OCI-LY3 (cell line): ENCODE measurements at regions not wholly inside any gene's neighbourhood (a gene's known extent, or its start where the extent isn't known, plus 50 kb on each side); places are given as distances from the start of the nearest gene placed in this dataset.

Source experiments
- H2AFZ ChIP-seq: fragments of 200-600, 300-600 bp; shearing (Covaris generic); 2 replicates; pipeline ENCODE4 v1.6.0; 2014; ENCODE audit warnings: antibody characterized with exemption, low read depth, low read length
- H3K27ac ChIP-seq: fragments of 200-600, 300-600 bp; sonication (generic); 2 replicates; pipeline ENCODE4 v1.5.1; 2014; ENCODE audit warnings: mild to moderate bottlenecking, low read length, moderate library complexity, mixed read lengths
- H3K27me3 ChIP-seq: fragments of 200-600, 300-600 bp; sonication (generic); 2 replicates; pipeline ENCODE4 v1.6.1; 2014; ENCODE audit warnings: low read depth, low read length, mixed read lengths
- H3K36me3 ChIP-seq: fragments of 200-600, 300-600 bp; sonication (generic); replicated peaks from 2 replicates; pipeline ENCODE3; 2014; ENCODE audit warnings: low read depth, low read length, mixed read lengths
- H3K4me1 ChIP-seq: fragments of 300-600, 200-600 bp; sonication (generic); 2 replicates; pipeline ENCODE4 v1.6.1; 2014; ENCODE audit warnings: low read length, mixed read lengths
- H3K4me2 ChIP-seq: fragments of 200-600, 300-600 bp; sonication (generic); 2 replicates; pipeline ENCODE4 v1.6.1; 2014; ENCODE audit warnings: low read length, mixed read lengths
- H3K4me3 ChIP-seq: fragments of 300-600, 200-600 bp; sonication (generic); 2 replicates; pipeline ENCODE4 v1.5.1; 2014; ENCODE audit warnings: antibody characterized with exemption, mild to moderate bottlenecking, low read length, moderate library complexity
- H3K79me2 ChIP-seq: fragments of 300-600, 200-600 bp; shearing (Covaris generic); 2 replicates; pipeline ENCODE4 v1.6.1; 2014; ENCODE audit warnings: mild to moderate bottlenecking, low read length, mixed read lengths
- H3K9ac ChIP-seq: fragments of 300-600, 200-600 bp; shearing (Covaris generic); 2 replicates; pipeline ENCODE4 v1.6.0; 2014; ENCODE audit warnings: mild to moderate bottlenecking, low read length, moderate library complexity
- H3K9me3 ChIP-seq: fragments of 200-600, 300-600 bp; shearing (Covaris generic); 2 replicates; pipeline ENCODE4 v1.6.1; 2014; ENCODE audit warnings: low read length, mixed read lengths; ENCODE audit not compliant: insufficient read depth
- H4K20me1 ChIP-seq: fragments of 200-600, 300-600 bp; sonication (generic); 2 replicates; pipeline ENCODE4 v1.6.1; 2016; ENCODE audit warnings: low read length, mixed read lengths; ENCODE audit not compliant: insufficient read depth
- CTCF ChIP-seq: fragments of 200-600, 300-600 bp; sonication (generic); IDR thresholded peaks from 2 replicates; pipeline ENCODE4 v1.5.1; 2014; ENCODE audit warnings: antibody characterized with exemption, low read length, low read depth
- EZH2phosphoT487 ChIP-seq: fragments of 200-600 bp; shearing (Covaris generic); IDR thresholded peaks from 2 replicates; pipeline ENCODE4 v1.6.1; 2018; ENCODE audit warnings: antibody characterized with exemption, mixed run types, low read depth

- Histone ChIP-seq H3K4me1 (no peaks in the 10 kb centered on the region), H3K79me2 (no peaks in the 10 kb centered on the region), H2AFZ (no peak overlapping the region), H3K27me3 (peaks cover 28% of the 10 kb centered on the region), H3K9me3 (no peaks in the 10 kb centered on the region), H3K9ac (no peak overlapping the region), H3K27ac (no peak overlapping the region), H3K4me3 (no peak overlapping the region), H4K20me1 (no peaks in the 10 kb centered on the region), H3K36me3 (no peaks in the 10 kb centered on the region), H3K4me2 (no peak overlapping the region)
- TF ChIP-seq EZH2phosphoT487 (no peak), CTCF (no peak)
Measured at GRCh38 chr15:81859737-81860516, 185.9 kb downstream of the MEX3B start.

GRCh38 chr15:81858586-81858985 lies 187.2 kb downstream of the MEX3B start:
- H3K4me2 ChIP-seq, result no peak overlapping the region
- peaks cover 19% of the 10 kb centered on the region for H3K27me3 ChIP-seq
- H3K4me1 ChIP-seq, result no peaks in the 10 kb centered on the region
- H3K4me3 ChIP-seq, result no peak overlapping the region
- no peaks in the 10 kb centered on the region for H4K20me1 ChIP-seq
- no peak overlapping the region for H3K27ac ChIP-seq
- TF ChIP-seq CTCF, result no peak
- no peak for TF ChIP-seq EZH2phosphoT487
- no peak overlapping the region for H2AFZ ChIP-seq
- H3K36me3 ChIP-seq, result no peaks in the 10 kb centered on the region
- no peaks in the 10 kb centered on the region for H3K9me3 ChIP-seq
- no peaks in the 10 kb centered on the region for H3K79me2 ChIP-seq
- H3K9ac ChIP-seq, result no peak overlapping the region

DNA sequence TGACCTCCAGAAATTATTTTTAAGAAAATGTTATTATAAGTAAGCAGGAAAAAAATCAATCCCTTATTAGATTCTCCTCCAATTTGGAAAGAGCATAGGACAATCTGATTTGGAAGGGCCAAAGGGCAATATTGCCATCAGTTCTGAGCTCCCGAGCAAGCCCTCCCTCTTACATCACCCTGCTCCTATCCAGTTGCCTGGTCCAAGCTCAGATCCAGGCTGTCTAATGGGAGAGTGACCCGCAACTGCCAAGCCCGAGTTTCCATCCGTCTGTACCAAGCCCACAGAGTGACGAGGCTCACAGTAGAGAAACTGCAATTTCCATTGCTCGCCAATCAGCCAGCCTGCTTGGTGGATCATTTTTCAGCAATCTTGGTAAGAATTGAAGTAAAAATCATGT lies 187.7 kb downstream of the MEX3B start:
- TF ChIP-seq CTCF (no peak), EZH2phosphoT487 (no peak)

GRCh38 chr15:81856634-81857026 lies 189.2 kb downstream of the MEX3B start:
- Histone ChIP-seq H3K4me1 (no peaks in the 10 kb centered on the region), H3K27me3 (peaks cover 4% of the 10 kb centered on the region; the same call in 1 of the 2 replicates), H4K20me1 (no peaks in the 10 kb centered on the region), H3K9me3 (no peaks in the 10 kb centered on the region), H3K79me2 (no peaks in the 10 kb centered on the region), H2AFZ (no peak overlapping the region), H3K4me3 (no peak overlapping the region), H3K36me3 (no peaks in the 10 kb centered on the region), H3K9ac (no peak overlapping the region), H3K4me2 (no peak overlapping the region), H3K27ac (no peak overlapping the region)
- no peak for TF ChIP-seq EZH2phosphoT487
- TF ChIP-seq CTCF, result no peak

More for the DNA sequence above, 187.7 kb downstream of the MEX3B start:
- Histone ChIP-seq H2AFZ (no peak overlapping the region), H3K4me2 (no peak overlapping the region), H3K27me3 (peaks cover 16% of the 10 kb centered on the region), H3K4me3 (no peak overlapping the region), H3K27ac (no peak overlapping the region), H3K9ac (no peak overlapping the region), H3K4me1 (no peaks in the 10 kb centered on the region), H4K20me1 (no peaks in the 10 kb centered on the region), H3K9me3 (no peaks in the 10 kb centered on the region), H3K79me2 (no peaks in the 10 kb centered on the region), H3K36me3 (no peaks in the 10 kb centered on the region)
